IPS-18c (cell line): ENCODE measurements at regions not wholly inside any gene's neighbourhood (a gene's known extent, or its start where the extent isn't known, plus 50 kb on each side); places are given as distances from the start of the nearest gene placed in this dataset.

Experiments
- H3K4me3 ChIP-seq: 2 replicates; pipeline ENCODE4 v1.7.0; 2013; ENCODE audit warnings: low read depth, mild to moderate bottlenecking, low read length, moderate library complexity; ENCODE audit not compliant: insufficient read depth
- H3K9me3 ChIP-seq: one replicate; pipeline ENCODE4 v1.6.1; 2013; ENCODE audit warnings: mild to moderate bottlenecking, low read length, moderate library complexity; ENCODE audit not compliant: control insufficient read depth, insufficient read depth

DNA sequence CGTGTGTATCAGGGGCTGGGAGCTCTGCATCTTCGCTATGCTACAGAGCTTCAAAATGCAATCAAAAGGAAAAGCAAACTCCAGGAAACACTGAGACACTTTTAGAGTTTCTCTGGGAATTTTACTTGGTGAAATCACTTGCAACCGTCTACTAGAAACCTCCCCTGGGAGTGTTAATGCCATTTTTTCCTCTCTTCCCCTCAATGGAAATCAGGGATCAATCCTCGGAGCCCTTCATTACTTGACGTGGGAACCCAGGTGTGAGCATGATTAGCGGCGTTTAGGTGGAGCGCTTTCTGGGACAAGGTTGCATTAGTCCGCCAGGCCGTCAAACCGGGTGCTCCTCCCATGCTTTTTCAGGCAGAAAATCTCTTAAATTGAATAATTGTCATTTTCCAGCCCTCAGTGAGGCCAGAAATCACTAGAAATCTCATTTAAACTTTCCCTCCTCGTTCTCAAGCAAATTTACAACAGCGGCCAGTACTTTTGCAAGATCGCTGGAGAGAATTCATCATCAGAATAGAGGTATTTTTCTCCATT is 191.3 kb downstream of the IRX1 start:
- Histone ChIP-seq H3K4me3 (no peak overlapping the region), H3K9me3 (no peaks in the 10 kb centered on the region)

DNA sequence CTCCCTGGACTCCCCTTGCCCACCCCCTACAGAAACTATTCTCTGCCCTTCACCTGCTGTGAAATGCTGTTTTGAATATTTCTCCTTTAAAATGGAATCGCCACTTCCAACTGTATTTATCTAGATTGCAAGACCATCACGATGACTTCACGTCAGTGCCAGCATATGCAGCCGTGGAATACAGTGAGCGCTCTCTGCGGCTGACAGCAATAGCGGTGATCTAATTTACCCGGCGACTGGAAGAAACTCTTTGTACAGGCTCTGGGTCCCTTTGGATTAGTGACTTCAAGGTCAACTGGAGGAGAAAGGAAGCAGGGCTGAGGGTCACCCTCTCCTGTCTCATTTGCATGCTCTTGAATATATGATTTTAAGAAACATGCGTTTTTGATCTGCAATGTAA is 192.0 kb downstream of the IRX1 start:
- Histone ChIP-seq H3K9me3 (no peaks in the 10 kb centered on the region), H3K4me3 (no peak overlapping the region)

DNA sequence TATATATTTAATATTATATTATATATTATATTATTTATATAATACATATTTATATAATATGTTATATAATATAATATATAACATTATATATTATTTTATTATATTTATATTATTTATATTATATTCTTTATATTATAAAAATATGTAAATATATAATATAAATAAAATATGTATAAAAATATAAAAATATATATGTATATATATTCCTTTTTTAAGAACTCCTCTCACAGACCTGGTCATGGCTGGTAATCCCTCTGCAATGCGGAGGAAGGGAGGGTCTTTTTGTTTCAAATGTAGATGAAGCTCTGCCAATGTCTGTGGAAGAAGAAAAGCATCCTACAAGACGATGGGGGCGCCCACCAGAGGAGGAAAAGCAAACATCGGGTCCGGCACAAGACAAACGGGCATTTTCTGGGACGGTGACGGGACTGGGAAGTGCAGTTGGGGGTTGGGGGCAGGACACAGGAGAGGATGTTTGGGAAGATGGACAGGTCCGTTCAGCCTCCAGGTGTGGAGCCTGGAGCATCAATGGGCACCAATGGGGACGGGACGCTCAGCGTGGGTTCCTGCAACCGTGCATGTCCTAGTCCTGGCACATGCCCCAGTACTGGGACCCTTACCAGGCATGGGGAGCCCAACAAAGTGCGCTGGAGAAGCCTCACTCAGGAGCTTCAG is 194.0 kb downstream of the IRX1 start:
- Histone ChIP-seq H3K9me3 (no peaks in the 10 kb centered on the region), H3K4me3 (no peak overlapping the region)

DNA sequence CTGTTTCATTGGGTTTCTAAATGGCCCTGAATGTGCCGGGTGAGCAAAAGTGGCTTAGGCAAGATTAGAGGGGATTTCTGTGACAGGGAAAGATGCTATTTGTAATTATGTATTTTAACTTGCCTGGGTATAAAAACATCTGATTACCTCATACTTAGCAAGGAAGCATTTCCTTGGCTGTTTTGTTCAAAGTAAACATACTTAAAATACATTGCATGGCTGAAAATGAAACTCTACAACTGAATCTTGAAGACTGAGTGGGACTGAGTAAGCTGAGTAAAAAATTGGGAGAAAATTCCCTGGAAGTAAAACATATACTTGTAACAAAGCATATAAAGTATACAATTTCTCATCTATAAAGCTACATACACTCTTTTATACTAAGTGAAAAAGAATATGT is 197.5 kb downstream of the IRX1 start:
- Histone ChIP-seq H3K9me3 (no peaks in the 10 kb centered on the region), H3K4me3 (no peak overlapping the region)

DNA sequence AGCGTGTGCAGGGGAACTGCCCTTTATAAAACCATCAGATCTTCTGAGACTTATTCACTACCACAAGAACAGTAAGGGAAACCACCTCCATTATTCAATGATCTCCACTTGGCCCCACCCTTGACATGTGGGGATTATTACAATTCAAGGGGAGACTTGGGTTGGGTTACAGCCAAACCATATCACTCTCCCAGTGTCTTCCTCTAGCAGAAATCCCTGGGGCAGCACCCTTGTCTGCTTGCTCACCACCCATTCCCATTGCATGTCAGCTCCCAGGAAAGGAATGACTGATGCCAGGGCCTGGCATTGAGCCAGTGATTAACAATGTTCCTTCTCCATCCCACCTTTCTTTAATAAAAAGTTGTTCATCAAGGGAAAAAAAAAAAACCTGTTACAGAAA is 199.0 kb downstream of the IRX1 start:
- no peak overlapping the region for H3K4me3 ChIP-seq
- H3K9me3 ChIP-seq: no peaks in the 10 kb centered on the region

DNA sequence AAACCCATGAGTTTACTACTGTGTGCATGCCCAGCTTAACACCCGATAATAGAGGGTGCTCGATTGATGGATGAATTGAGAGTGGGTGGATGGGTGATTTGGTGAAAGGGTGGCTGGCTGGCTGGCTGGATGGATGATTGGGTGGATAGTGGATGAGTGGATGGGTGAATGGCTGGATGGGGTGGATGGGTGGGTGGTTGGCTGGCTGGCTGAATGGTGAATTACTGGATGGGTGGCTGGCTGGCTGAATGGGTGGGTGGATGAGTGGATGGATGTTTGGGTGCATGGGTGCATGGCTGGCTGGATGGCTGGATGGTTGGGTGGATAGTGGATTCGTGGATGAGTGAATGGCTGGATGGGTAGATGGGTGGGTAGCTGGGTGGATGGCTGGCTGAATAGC is 201.1 kb downstream of the IRX1 start:
- no peak overlapping the region for H3K4me3 ChIP-seq
- no peaks in the 10 kb centered on the region for H3K9me3 ChIP-seq

GRCh38 chr5:3801967-3802366 is 206.3 kb downstream of the IRX1 start:
- Histone ChIP-seq H3K4me3 (no peak overlapping the region), H3K9me3 (no peaks in the 10 kb centered on the region)

GRCh38 chr5:3809455-3809854 is 213.8 kb downstream of the IRX1 start:
- Histone ChIP-seq H3K4me3 (no peak overlapping the region), H3K9me3 (no peaks in the 10 kb centered on the region)

DNA sequence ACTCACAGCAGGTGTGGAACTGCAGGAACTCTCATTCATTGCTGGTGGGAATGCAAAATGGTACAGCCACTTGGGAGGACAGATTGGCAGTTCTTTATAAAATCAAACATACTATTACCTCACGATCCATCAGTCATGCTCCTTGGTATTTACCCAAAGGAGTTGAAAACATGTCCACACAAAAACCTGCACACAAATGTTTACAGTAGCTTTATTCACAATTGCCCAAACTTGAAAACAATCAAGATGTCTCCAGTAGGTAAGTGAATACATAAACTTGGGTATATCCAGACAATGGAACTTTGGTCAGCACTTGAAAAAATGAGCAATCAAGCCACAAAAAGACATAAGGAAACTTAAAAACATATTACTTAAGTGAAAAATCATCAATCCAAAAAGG is 215.5 kb downstream of the IRX1 start:
- Histone ChIP-seq H3K9me3 (no peaks in the 10 kb centered on the region), H3K4me3 (no peak overlapping the region)

DNA sequence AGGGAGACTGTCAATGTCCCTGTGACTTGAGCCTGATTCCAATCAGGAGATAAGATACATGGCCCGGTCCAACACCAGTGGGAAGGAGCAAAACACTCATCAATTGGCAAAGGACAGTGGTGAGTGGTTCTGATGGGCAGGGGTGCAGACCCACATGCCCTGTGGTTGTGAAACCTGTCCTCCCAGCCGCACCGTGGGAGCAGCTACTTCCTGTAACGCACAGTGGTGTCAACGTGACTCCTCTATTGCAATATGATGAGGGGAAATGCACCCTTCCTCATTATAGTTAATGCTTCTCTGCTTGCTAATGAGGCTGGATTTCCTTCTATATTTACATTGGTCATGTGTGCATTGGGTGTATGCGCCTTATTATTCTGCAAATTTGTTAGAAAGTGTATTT is 223.0 kb downstream of the IRX1 start:
- H3K4me3 ChIP-seq: no peak overlapping the region
- H3K9me3 ChIP-seq: no peaks in the 10 kb centered on the region

GRCh38 chr5:3825531-3826451 is 230.2 kb downstream of the IRX1 start:
- Histone ChIP-seq H3K9me3 (no peaks in the 10 kb centered on the region), H3K4me3 (no peak overlapping the region)

GRCh38 chr5:3827624-3828023 is 232.0 kb downstream of the IRX1 start:
- H3K9me3 ChIP-seq: no peaks in the 10 kb centered on the region
- no peak overlapping the region for H3K4me3 ChIP-seq

DNA sequence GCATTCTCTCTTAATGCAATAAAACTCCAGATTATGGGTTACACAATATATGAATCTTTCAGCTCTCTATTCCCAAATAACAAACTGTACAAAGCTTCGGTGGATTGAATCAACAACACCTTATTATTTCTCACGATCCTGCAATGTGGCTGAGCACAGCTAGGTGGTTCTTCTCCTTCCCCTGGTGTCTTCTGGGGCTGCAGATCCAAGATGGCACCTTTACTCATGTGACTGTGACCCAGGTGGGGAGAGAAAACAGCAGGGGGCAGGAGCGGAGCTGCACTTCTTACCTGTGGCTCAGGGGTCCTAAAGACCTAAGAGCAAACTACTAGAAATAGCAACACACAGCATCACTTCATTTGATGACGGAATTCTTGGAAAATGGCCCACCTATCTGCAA is 233.1 kb downstream of the IRX1 start:
- no peak overlapping the region for H3K4me3 ChIP-seq
- no peaks in the 10 kb centered on the region for H3K9me3 ChIP-seq

DNA sequence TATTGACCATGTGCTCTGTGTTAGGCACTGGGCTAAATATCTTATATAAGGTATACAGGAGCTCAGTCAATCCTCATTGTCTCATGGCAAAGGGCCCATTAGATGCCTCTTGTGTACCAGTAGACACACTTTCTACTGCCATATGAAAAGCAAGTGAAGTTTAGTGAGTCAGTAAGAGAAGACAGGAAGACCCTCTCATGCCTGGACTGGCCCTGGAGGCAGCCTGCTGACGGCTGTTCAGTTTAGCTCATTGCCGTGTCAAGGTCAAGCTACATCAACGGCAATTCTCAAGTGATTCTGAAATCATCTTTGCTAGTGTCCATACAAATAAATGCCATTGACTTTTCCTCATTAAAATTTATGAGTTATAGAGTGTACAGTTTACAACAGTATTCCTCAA is 237.9 kb downstream of the IRX1 start:
- Histone ChIP-seq H3K4me3 (no peak overlapping the region), H3K9me3 (no peaks in the 10 kb centered on the region)

DNA sequence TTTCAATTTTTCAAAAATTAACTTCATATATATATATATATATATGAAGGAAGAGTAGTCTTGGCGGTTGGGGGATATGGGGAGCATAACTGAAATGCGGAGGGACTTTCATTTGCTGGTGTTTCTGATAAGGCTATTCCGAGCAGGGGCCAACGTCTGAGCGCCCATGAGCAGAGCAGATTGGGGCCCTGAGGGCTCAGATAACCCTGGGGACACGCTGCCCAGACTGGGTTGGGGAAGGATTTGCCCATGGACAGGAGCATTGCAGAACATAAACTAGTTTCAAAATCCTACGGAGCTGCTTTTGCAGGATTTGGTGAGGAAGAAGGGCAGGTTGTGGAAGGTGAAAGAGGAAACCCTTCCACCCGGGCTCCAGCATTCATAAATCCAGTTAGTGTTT is 240.2 kb downstream of the IRX1 start:
- H3K4me3 ChIP-seq: no peak overlapping the region
- H3K9me3 ChIP-seq: no peaks in the 10 kb centered on the region

GRCh38 chr5:3836528-3836927 is 240.9 kb downstream of the IRX1 start:
- no peak overlapping the region for H3K4me3 ChIP-seq
- H3K9me3 ChIP-seq: no peaks in the 10 kb centered on the region

GRCh38 chr5:3837506-3837905 is 241.9 kb downstream of the IRX1 start:
- Histone ChIP-seq H3K9me3 (no peaks in the 10 kb centered on the region), H3K4me3 (no peak overlapping the region)

- H3K4me3 ChIP-seq: no peak overlapping the region
- H3K9me3 ChIP-seq: no peaks in the 10 kb centered on the region
Observed at GRCh38 chr5:3839151-3839550, 243.5 kb downstream of the IRX1 start.
